OCI-LY1 (cell line): ENCODE measurements at regions not wholly inside any gene's neighbourhood (a gene's known extent, or its start where the extent isn't known, plus 50 kb on each side); places are given as distances from the start of the nearest gene placed in this dataset.

ENCODE experiments used
- EZH2 ChIP-seq: fragments of 200-600 bp; sonication (generic), shearing (Covaris generic); IDR thresholded peaks from 2 replicates; pipeline ENCODE4 v1.8.0; 2017; ENCODE audit warnings: borderline replicate concordance, mixed run types, mild to moderate bottlenecking, antibody characterized with exemption, low read length, moderate library complexity, mixed read lengths
- TF ChIP-seq, protein P1 (sequence below): fragments of 200-600 bp; sonication (generic), shearing (Covaris generic); IDR thresholded peaks from 2 replicates; pipeline ENCODE4 v1.5.1; 2017; ENCODE audit warnings: mild to moderate bottlenecking, antibody characterized with exemption, low read length, moderate library complexity, mixed read lengths

- no peak for TF ChIP-seq EZH2
- TF ChIP-seq, protein P1, sequence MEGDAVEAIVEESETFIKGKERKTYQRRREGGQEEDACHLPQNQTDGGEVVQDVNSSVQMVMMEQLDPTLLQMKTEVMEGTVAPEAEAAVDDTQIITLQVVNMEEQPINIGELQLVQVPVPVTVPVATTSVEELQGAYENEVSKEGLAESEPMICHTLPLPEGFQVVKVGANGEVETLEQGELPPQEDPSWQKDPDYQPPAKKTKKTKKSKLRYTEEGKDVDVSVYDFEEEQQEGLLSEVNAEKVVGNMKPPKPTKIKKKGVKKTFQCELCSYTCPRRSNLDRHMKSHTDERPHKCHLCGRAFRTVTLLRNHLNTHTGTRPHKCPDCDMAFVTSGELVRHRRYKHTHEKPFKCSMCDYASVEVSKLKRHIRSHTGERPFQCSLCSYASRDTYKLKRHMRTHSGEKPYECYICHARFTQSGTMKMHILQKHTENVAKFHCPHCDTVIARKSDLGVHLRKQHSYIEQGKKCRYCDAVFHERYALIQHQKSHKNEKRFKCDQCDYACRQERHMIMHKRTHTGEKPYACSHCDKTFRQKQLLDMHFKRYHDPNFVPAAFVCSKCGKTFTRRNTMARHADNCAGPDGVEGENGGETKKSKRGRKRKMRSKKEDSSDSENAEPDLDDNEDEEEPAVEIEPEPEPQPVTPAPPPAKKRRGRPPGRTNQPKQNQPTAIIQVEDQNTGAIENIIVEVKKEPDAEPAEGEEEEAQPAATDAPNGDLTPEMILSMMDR: no peak
Measured at GRCh38 chr5:67405101-67405364, 208.4 kb upstream of the CD180 start.
